DND-41 (cell line): ENCODE measurements at regions not wholly inside any gene's neighbourhood (a gene's known extent, or its start where the extent isn't known, plus 50 kb on each side); places are given as distances from the start of the nearest gene placed in this dataset.

Source experiments
- CTCF ChIP-seq: IDR thresholded peaks from 2 replicates; pipeline ENCODE4 v1.5.1; 2012; ENCODE audit warnings: borderline replicate concordance, low read length, moderate library complexity, mild to moderate bottlenecking; ENCODE audit not compliant: poor library complexity, severe bottlenecking; ENCODE audit errors: extremely low read depth
- EZH2 ChIP-seq: IDR thresholded peaks from 3 replicates; pipeline ENCODE4 v1.6.1; 2012; ENCODE audit warnings: borderline replicate concordance, low read depth, mild to moderate bottlenecking, moderate library complexity, low read length, inconsistent platforms; ENCODE audit not compliant: severe bottlenecking

DNA sequence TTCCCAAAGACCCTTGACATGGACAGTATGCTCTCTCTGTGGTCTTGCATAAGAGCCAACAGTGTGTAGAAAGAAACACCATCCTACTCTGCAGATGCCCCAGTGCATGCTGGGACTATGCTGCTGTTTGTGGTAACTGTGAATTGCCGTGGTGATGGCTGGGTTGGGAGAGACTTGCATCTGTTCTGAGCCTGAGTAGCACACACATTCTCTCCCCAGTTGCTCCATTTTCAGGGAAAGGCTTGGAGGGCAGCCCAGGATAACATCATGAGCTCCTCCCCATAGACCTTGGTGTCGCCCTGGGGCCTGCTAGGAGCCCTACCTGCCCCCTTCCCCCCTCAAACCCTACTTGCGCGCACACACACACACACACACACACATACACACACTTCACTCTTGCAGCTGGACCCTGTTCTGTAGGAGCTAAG lies 120.9 kb upstream of the IPO9 start:
- TF ChIP-seq CTCF (no peak), EZH2 (no peak)
